ENCODE measurements at regions not wholly inside any gene's neighbourhood (a gene's known extent, or its start where the extent isn't known, plus 50 kb on each side); places are given as distances from the start of the nearest gene placed in this dataset.

GRCh38 chr4:10808591-10808990 is 124.0 kb upstream of the CLNK start:
- no peak overlapping the region for H3K27ac ChIP-seq
- ATAC-seq (ENCODE audit: low FRiP score in 2 of 2) (peak in 1 of 2 donors; percentile 58), DNase-seq (no peak)
- no peaks in the 10 kb centered on the region for H3K9me3 ChIP-seq
- H3K4me3 ChIP-seq = no peak overlapping the region
- TF ChIP-seq POLR2AphosphoS5 (IDR thresholded peaks at IDR 0.05) (no peak), EP300 (IDR thresholded peaks at IDR 0.05) (no peak), POLR2A (IDR thresholded peaks at IDR 0.05) (no peak)
- TF ChIP-seq, protein P1, sequence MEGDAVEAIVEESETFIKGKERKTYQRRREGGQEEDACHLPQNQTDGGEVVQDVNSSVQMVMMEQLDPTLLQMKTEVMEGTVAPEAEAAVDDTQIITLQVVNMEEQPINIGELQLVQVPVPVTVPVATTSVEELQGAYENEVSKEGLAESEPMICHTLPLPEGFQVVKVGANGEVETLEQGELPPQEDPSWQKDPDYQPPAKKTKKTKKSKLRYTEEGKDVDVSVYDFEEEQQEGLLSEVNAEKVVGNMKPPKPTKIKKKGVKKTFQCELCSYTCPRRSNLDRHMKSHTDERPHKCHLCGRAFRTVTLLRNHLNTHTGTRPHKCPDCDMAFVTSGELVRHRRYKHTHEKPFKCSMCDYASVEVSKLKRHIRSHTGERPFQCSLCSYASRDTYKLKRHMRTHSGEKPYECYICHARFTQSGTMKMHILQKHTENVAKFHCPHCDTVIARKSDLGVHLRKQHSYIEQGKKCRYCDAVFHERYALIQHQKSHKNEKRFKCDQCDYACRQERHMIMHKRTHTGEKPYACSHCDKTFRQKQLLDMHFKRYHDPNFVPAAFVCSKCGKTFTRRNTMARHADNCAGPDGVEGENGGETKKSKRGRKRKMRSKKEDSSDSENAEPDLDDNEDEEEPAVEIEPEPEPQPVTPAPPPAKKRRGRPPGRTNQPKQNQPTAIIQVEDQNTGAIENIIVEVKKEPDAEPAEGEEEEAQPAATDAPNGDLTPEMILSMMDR (IDR thresholded peaks at IDR 0.05) = no peak
- H3K27me3 ChIP-seq = no peaks in the 10 kb centered on the region
- no peaks in the 10 kb centered on the region for H3K4me1 ChIP-seq
- no peaks in the 10 kb centered on the region for H3K36me3 ChIP-seq

- 89% methylated on average over 4 of the region's 4 CpGs for WGBS, 2 donors
- DNase-seq = no peak
Observed at GRCh38 chr4:10806953-10807645, 122.5 kb upstream of the CLNK start.

GRCh38 chr4:10803713-10804343 is 119.3 kb upstream of the CLNK start:
- no peak overlapping the region for H3K4me3 ChIP-seq
- DNase-seq (no peak), ATAC-seq (ENCODE audit: low FRiP score in 2 of 2) (no peak)
- no peaks in the 10 kb centered on the region for H3K36me3 ChIP-seq
- TF ChIP-seq, protein P1 (IDR thresholded peaks at IDR 0.05) = no peak
- TF ChIP-seq POLR2AphosphoS5 (IDR thresholded peaks at IDR 0.05) (no peak), POLR2A (IDR thresholded peaks at IDR 0.05) (no peak), EP300 (IDR thresholded peaks at IDR 0.05) (no peak)
- H3K27me3 ChIP-seq = no peaks in the 10 kb centered on the region
- H3K27ac ChIP-seq = no peak overlapping the region
- no peaks in the 10 kb centered on the region for H3K4me1 ChIP-seq
- no peaks in the 10 kb centered on the region for H3K9me3 ChIP-seq
- 57 to 60% methylated on average over 4 of the region's 4 CpGs for WGBS, 2 donors

More at GRCh38 chr4:10806953-10807645, 122.5 kb upstream of the CLNK start:
- no peaks in the 10 kb centered on the region for H3K27me3 ChIP-seq
- no peak for TF ChIP-seq EP300 (IDR thresholded peaks at IDR 0.05)
- TF ChIP-seq, protein P1 (IDR thresholded peaks at IDR 0.05) = no peak
- no peaks in the 10 kb centered on the region for H3K4me1 ChIP-seq
- no peak for ATAC-seq (ENCODE audit: low FRiP score in 2 of 2)
- H3K4me3 ChIP-seq = no peak overlapping the region
- no peaks in the 10 kb centered on the region for H3K36me3 ChIP-seq
- H3K27ac ChIP-seq = no peak overlapping the region
- H3K9me3 ChIP-seq = no peaks in the 10 kb centered on the region

DNA sequence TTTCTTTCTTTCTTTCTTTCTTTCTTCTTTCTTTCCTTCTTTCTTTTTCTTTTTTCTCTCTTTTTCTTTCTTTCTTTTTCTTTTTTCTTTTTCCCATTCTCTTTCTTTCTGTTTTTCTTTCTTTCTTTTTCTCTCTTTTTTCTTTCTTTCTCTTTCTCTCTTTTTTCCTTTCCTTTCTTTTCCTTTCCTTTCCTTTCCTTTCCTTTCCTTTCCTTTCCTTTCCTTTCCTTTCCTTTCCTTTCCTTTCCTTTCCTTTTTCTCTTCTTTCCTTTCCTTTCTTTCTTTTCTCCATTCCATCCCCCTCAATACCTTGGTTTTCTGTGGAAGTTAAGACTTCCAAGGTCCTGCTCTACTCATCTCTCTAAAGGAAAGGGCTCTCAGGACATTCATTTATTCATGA is 102.8 kb upstream of the CLNK start:
- H3K9me3 ChIP-seq = no peaks in the 10 kb centered on the region
- no peaks in the 10 kb centered on the region for H3K27me3 ChIP-seq
- no peaks in the 10 kb centered on the region for H3K36me3 ChIP-seq
- H3K4me3 ChIP-seq = no peak overlapping the region
- no peaks in the 10 kb centered on the region for H3K4me1 ChIP-seq
- H3K27ac ChIP-seq = no peak overlapping the region
- TF ChIP-seq EP300 (IDR thresholded peaks at IDR 0.05) (no peak), POLR2A (IDR thresholded peaks at IDR 0.05) (no peak), POLR2AphosphoS5 (IDR thresholded peaks at IDR 0.05) (no peak)
- DNase-seq (no peak), ATAC-seq (ENCODE audit: low FRiP score in 2 of 2) (no peak)

DNA sequence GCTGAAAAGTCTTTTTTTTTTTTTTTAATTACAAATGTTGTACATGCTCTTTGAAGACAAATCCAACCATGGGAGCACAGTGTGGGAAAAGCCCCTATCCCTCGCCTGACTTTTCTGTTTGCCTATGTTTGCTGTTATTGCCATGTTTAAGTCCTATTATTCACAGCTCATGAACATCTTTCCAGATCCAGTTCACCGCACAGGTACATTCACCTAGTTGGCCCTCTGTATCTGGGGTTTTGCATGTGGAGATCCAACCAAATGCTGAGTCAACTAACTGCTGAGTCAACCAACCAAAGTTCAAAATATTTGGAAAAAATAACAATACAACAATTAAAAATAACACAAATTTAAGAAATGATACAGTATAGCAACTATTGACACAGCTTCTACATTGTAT is 100.1 kb upstream of the CLNK start:
- WGBS, 2 donors = 98% methylated on average over 2 of the region's 2 CpGs
- ATAC-seq (ENCODE audit: low FRiP score in 2 of 2) (no peak), DNase-seq (no peak)
- Histone ChIP-seq H3K4me3 (no peak overlapping the region), H3K27me3 (no peaks in the 10 kb centered on the region), H3K9me3 (no peaks in the 10 kb centered on the region), H3K36me3 (no peaks in the 10 kb centered on the region), H3K27ac (no peak overlapping the region), H3K4me1 (no peaks in the 10 kb centered on the region)
- TF ChIP-seq EP300 (IDR thresholded peaks at IDR 0.05) (no peak), POLR2A (IDR thresholded peaks at IDR 0.05) (no peak), POLR2AphosphoS5 (IDR thresholded peaks at IDR 0.05) (no peak)
- TF ChIP-seq, protein P1 (IDR thresholded peaks at IDR 0.05) = no peak

Data from upper lobe of left lung (tissue), 6 donors.